Colon (tissue), 2 donors: ENCODE measurements at regions not wholly inside any gene's neighbourhood (a gene's known extent, or its start where the extent isn't known, plus 50 kb on each side); places are given as distances from the start of the nearest gene placed in this dataset.

Experiments used
- FAIRE-seq: peaks from 2 replicates; lab custom pipeline; 2012; peaks lifted over from hg19 to GRCh38; lab: Jason Lieb, UNC
- donor health status: control.
- donor health status: control.

GRCh38 chr18:10388373-10388772, 66.1 kb upstream of the APCDD1 start:
- no peak for FAIRE-seq

- FAIRE-seq = peak; percentile 41
These were observed 62.9 kb upstream of the APCDD1 start for GRCh38 chr18:10391506-10391905.

- FAIRE-seq = no peak
These were observed 57.4 kb upstream of the APCDD1 start for GRCh38 chr18:10397004-10397403.

GRCh38 chr18:10398571-10398970, 55.9 kb upstream of the APCDD1 start:
- no peak for FAIRE-seq

GRCh38 chr18:10399465-10399864, 55.0 kb upstream of the APCDD1 start:
- FAIRE-seq = no peak

- FAIRE-seq = no peak
These were observed 53.7 kb upstream of the APCDD1 start for GRCh38 chr18:10400534-10401307.

GRCh38 chr18:10401521-10401920, 52.9 kb upstream of the APCDD1 start:
- no peak for FAIRE-seq

GRCh38 chr18:10401930-10402329, 52.5 kb upstream of the APCDD1 start:
- no peak for FAIRE-seq

- FAIRE-seq = no peak
These were observed 51.4 kb upstream of the APCDD1 start for GRCh38 chr18:10402871-10403559.

- FAIRE-seq = no peak
These were observed 50.7 kb upstream of the APCDD1 start for GRCh38 chr18:10403708-10404107.

GRCh38 chr18:10404168-10404567, 50.3 kb upstream of the APCDD1 start:
- FAIRE-seq = no peak
